ENCODE measurements at regions not wholly inside any gene's neighbourhood (a gene's known extent, or its start where the extent isn't known, plus 50 kb on each side); places are given as distances from the start of the nearest gene placed in this dataset.

DNA sequence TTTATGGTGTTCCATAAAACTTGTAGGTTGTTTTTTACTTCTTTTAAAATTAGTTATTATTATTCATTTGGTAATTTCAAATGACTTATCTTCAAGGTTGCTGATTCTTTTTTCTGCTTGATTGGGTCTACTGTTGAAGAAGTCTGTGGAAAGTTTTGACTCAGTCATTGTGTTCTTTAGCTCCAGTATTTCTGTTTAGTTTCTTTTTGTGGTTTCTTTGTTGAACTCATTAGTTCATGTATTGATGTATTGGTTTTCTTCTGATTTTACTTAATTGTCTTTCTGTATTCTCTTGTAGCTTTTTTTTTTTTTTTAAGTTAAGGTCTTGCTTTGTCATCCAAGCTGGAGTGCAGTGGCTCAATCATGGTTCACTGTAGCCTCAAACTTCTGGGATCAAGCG, 345.4 kb upstream of the MEF2C start:
- H3K9me3 ChIP-seq (ENCODE audit: control insufficient read depth, insufficient read depth, low read length) = peaks cover 2% of the 10 kb centered on the region
- no peaks in the 10 kb centered on the region for H3K27me3 ChIP-seq (ENCODE audit: control insufficient read depth, insufficient read depth, low read length)
- no peak overlapping the region for H3K4me3 ChIP-seq (ENCODE audit: low read depth, low read length)
- no peaks in the 10 kb centered on the region for H3K36me3 ChIP-seq (ENCODE audit: control insufficient read depth, insufficient read depth, low read length)
- no peak for DNase-seq (ENCODE audit: low read depth in 4 of 6, low spot score in 6 of 6)
- no peaks in the 10 kb centered on the region for H3K4me1 ChIP-seq (ENCODE audit: control insufficient read depth, insufficient read depth, low read length)
- no peak overlapping the region for H3K27ac ChIP-seq (ENCODE audit: low read depth, low read length)
- WGBS (ENCODE audit: insufficient coverage) = no CpG with 5 or more reads among the region's 1 CpG

- no peak overlapping the region for H3K27ac ChIP-seq (ENCODE audit: low read depth, low read length)
- H3K27me3 ChIP-seq (ENCODE audit: control insufficient read depth, insufficient read depth, low read length) = no peaks in the 10 kb centered on the region
- no peaks in the 10 kb centered on the region for H3K4me1 ChIP-seq (ENCODE audit: control insufficient read depth, insufficient read depth, low read length)
- WGBS (ENCODE audit: insufficient coverage) = no CpG with 5 or more reads among the region's 3 CpGs
- no peaks in the 10 kb centered on the region for H3K36me3 ChIP-seq (ENCODE audit: control insufficient read depth, insufficient read depth, low read length)
- H3K4me3 ChIP-seq (ENCODE audit: low read depth, low read length) = no peak overlapping the region
- no peaks in the 10 kb centered on the region for H3K9me3 ChIP-seq (ENCODE audit: control insufficient read depth, insufficient read depth, low read length)
- DNase-seq (ENCODE audit: low read depth in 4 of 6, low spot score in 6 of 6) = no peak
Measured at GRCh38 chr5:89218364-89218763, 335.4 kb upstream of the MEF2C start.

GRCh38 chr5:89216606-89217005, 333.6 kb upstream of the MEF2C start:
- no peaks in the 10 kb centered on the region for H3K27me3 ChIP-seq (ENCODE audit: control insufficient read depth, insufficient read depth, low read length)
- H3K27ac ChIP-seq (ENCODE audit: low read depth, low read length) = no peak overlapping the region
- no peaks in the 10 kb centered on the region for H3K4me1 ChIP-seq (ENCODE audit: control insufficient read depth, insufficient read depth, low read length)
- WGBS (ENCODE audit: insufficient coverage) = no CpG with 5 or more reads among the region's 3 CpGs
- no peak for DNase-seq (ENCODE audit: low read depth in 4 of 6, low spot score in 6 of 6)
- H3K36me3 ChIP-seq (ENCODE audit: control insufficient read depth, insufficient read depth, low read length) = no peaks in the 10 kb centered on the region
- no peaks in the 10 kb centered on the region for H3K9me3 ChIP-seq (ENCODE audit: control insufficient read depth, insufficient read depth, low read length)
- H3K4me3 ChIP-seq (ENCODE audit: low read depth, low read length) = no peak overlapping the region

GRCh38 chr5:89213573-89213972, 330.6 kb upstream of the MEF2C start:
- Histone ChIP-seq H3K36me3 (ENCODE audit: control insufficient read depth, insufficient read depth, low read length) (no peaks in the 10 kb centered on the region), H3K9me3 (ENCODE audit: control insufficient read depth, insufficient read depth, low read length) (no peaks in the 10 kb centered on the region), H3K27me3 (ENCODE audit: control insufficient read depth, insufficient read depth, low read length) (no peaks in the 10 kb centered on the region), H3K4me3 (ENCODE audit: low read depth, low read length) (no peak overlapping the region), H3K27ac (ENCODE audit: low read depth, low read length) (no peak overlapping the region), H3K4me1 (ENCODE audit: control insufficient read depth, insufficient read depth, low read length) (no peaks in the 10 kb centered on the region)
- peak in 5 of 6 donors; percentile 15 to 79 (median 45) for DNase-seq (ENCODE audit: low read depth in 4 of 6, low spot score in 6 of 6)
- no CpG with 5 or more reads among the region's 1 CpG for WGBS (ENCODE audit: insufficient coverage)

DNA sequence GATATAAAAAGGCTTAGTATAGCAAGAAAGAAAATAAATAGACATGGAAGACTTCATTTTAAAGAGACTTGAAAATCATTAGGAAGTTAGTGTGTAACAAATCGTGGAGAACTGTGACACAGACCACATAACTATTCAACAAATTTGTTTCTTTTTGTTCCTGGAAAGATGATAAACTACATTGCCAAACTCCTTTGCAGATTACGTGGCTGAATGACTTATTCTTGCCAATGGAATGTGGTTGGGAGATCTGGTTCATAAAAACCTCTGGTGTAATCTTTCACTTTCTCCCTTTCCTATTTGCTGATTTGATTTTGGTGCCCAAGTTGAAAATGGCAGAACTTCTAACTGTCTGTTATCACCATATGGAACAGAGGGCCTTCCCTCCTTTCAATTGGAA, 328.9 kb upstream of the MEF2C start:
- WGBS (ENCODE audit: insufficient coverage) = no CpG with 5 or more reads among the region's 2 CpGs

GRCh38 chr5:89208811-89209210, 325.8 kb upstream of the MEF2C start:
- no peak overlapping the region for H3K4me3 ChIP-seq (ENCODE audit: low read depth, low read length)
- H3K27ac ChIP-seq (ENCODE audit: low read depth, low read length) = no peak overlapping the region
- H3K27me3 ChIP-seq (ENCODE audit: control insufficient read depth, insufficient read depth, low read length) = no peaks in the 10 kb centered on the region
- no peaks in the 10 kb centered on the region for H3K36me3 ChIP-seq (ENCODE audit: control insufficient read depth, insufficient read depth, low read length)
- H3K4me1 ChIP-seq (ENCODE audit: control insufficient read depth, insufficient read depth, low read length) = no peaks in the 10 kb centered on the region
- no peaks in the 10 kb centered on the region for H3K9me3 ChIP-seq (ENCODE audit: control insufficient read depth, insufficient read depth, low read length)
- 58% methylated on average over 1 of the region's 2 CpGs for WGBS (ENCODE audit: insufficient coverage)
- DNase-seq (ENCODE audit: low read depth in 4 of 6, low spot score in 6 of 6) = no peak

More for the DNA sequence above, 328.9 kb upstream of the MEF2C start:
- no peaks in the 10 kb centered on the region for H3K36me3 ChIP-seq (ENCODE audit: control insufficient read depth, insufficient read depth, low read length)
- H3K27ac ChIP-seq (ENCODE audit: low read depth, low read length) = no peak overlapping the region
- H3K27me3 ChIP-seq (ENCODE audit: control insufficient read depth, insufficient read depth, low read length) = no peaks in the 10 kb centered on the region
- no peaks in the 10 kb centered on the region for H3K9me3 ChIP-seq (ENCODE audit: control insufficient read depth, insufficient read depth, low read length)
- no peaks in the 10 kb centered on the region for H3K4me1 ChIP-seq (ENCODE audit: control insufficient read depth, insufficient read depth, low read length)
- DNase-seq (ENCODE audit: low read depth in 4 of 6, low spot score in 6 of 6) = no peak
- H3K4me3 ChIP-seq (ENCODE audit: low read depth, low read length) = no peak overlapping the region

GRCh38 chr5:89208392-89208791, 325.4 kb upstream of the MEF2C start:
- no peaks in the 10 kb centered on the region for H3K36me3 ChIP-seq (ENCODE audit: control insufficient read depth, insufficient read depth, low read length)
- no peaks in the 10 kb centered on the region for H3K9me3 ChIP-seq (ENCODE audit: control insufficient read depth, insufficient read depth, low read length)
- no peak overlapping the region for H3K4me3 ChIP-seq (ENCODE audit: low read depth, low read length)
- H3K4me1 ChIP-seq (ENCODE audit: control insufficient read depth, insufficient read depth, low read length) = no peaks in the 10 kb centered on the region
- no peak overlapping the region for H3K27ac ChIP-seq (ENCODE audit: low read depth, low read length)
- no peak for DNase-seq (ENCODE audit: low read depth in 4 of 6, low spot score in 6 of 6)
- H3K27me3 ChIP-seq (ENCODE audit: control insufficient read depth, insufficient read depth, low read length) = no peaks in the 10 kb centered on the region

DNA sequence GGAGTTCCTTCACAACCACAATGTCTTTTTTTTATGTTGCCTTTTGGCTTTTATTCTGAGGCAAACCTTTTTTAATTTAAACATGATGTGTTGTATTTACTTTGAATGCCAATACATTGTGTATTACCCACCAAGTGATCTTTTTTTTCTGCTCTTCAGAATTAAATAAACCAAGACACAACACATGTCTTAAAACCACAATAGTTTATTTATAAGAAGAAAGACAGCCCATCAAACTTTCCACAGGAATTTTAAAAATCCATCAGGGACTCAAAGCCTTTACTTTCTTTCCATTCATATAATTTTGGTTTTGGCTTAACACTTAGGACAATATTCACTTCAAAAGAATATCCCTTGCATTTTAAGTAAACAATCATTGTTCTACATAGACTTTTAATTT, 321.8 kb upstream of the MEF2C start:
- Histone ChIP-seq H3K27ac (ENCODE audit: low read depth, low read length) (no peak overlapping the region), H3K9me3 (ENCODE audit: control insufficient read depth, insufficient read depth, low read length) (peaks cover 4% of the 10 kb centered on the region), H3K4me1 (ENCODE audit: control insufficient read depth, insufficient read depth, low read length) (no peaks in the 10 kb centered on the region), H3K4me3 (ENCODE audit: low read depth, low read length) (no peak overlapping the region), H3K36me3 (ENCODE audit: control insufficient read depth, insufficient read depth, low read length) (no peaks in the 10 kb centered on the region), H3K27me3 (ENCODE audit: control insufficient read depth, insufficient read depth, low read length) (no peaks in the 10 kb centered on the region)
- DNase-seq (ENCODE audit: low read depth in 4 of 6, low spot score in 6 of 6) = no peak

- DNase-seq (ENCODE audit: low read depth in 4 of 6, low spot score in 6 of 6) = no peak
- 56% methylated on average over 1 of the region's 2 CpGs for WGBS (ENCODE audit: insufficient coverage)
- Histone ChIP-seq H3K36me3 (ENCODE audit: control insufficient read depth, insufficient read depth, low read length) (no peaks in the 10 kb centered on the region), H3K27me3 (ENCODE audit: control insufficient read depth, insufficient read depth, low read length) (no peaks in the 10 kb centered on the region), H3K9me3 (ENCODE audit: control insufficient read depth, insufficient read depth, low read length) (peaks cover 8% of the 10 kb centered on the region), H3K4me1 (ENCODE audit: control insufficient read depth, insufficient read depth, low read length) (no peaks in the 10 kb centered on the region), H3K4me3 (ENCODE audit: low read depth, low read length) (no peak overlapping the region), H3K27ac (ENCODE audit: low read depth, low read length) (no peak overlapping the region)
Measured at GRCh38 chr5:89203611-89204010, 320.6 kb upstream of the MEF2C start.

GRCh38 chr5:89200899-89201298, 317.9 kb upstream of the MEF2C start:
- peaks cover 10% of the 10 kb centered on the region for H3K9me3 ChIP-seq (ENCODE audit: control insufficient read depth, insufficient read depth, low read length)
- H3K4me1 ChIP-seq (ENCODE audit: control insufficient read depth, insufficient read depth, low read length) = no peaks in the 10 kb centered on the region
- no peaks in the 10 kb centered on the region for H3K36me3 ChIP-seq (ENCODE audit: control insufficient read depth, insufficient read depth, low read length)
- no CpG with 5 or more reads among the region's 2 CpGs for WGBS (ENCODE audit: insufficient coverage)
- DNase-seq (ENCODE audit: low read depth in 4 of 6, low spot score in 6 of 6) = no peak
- no peak overlapping the region for H3K4me3 ChIP-seq (ENCODE audit: low read depth, low read length)
- no peak overlapping the region for H3K27ac ChIP-seq (ENCODE audit: low read depth, low read length)
- no peaks in the 10 kb centered on the region for H3K27me3 ChIP-seq (ENCODE audit: control insufficient read depth, insufficient read depth, low read length)
